ENCODE measurements at regions not wholly inside any gene's neighbourhood (a gene's known extent, or its start where the extent isn't known, plus 50 kb on each side); places are given as distances from the start of the nearest gene placed in this dataset.

- DNase-seq (ENCODE audit: low read depth, low spot score): no peak
- no peaks in the 10 kb centered on the region for H4K20me1 ChIP-seq (ENCODE audit: control insufficient read depth, insufficient read depth)
- ChIA-PET POLR2A (no interaction called here), CTCF (no interaction called here), SMC1A (ENCODE audit: uncharacterized antibody, unreplicated experiment) (interaction anchor here (1.8 kb wide), 1 partner anchor 20 kb away, joined by 4 read pairs; no protein-coding TSS in a partner anchor), RAD21 (ENCODE audit: unreplicated experiment) (no interaction called here)
- no peak for ATAC-seq
- no peak overlapping the region for H3K4me2 ChIP-seq (ENCODE audit: control insufficient read depth, insufficient read depth)
- FAIRE-seq: no peak
- H3K27me3 ChIP-seq (replicated peaks in 1 of 2; ENCODE audit: control insufficient read depth in 2 of 2, insufficient read depth in 2 of 2, low read length in 1 of 2): no peaks in the 10 kb centered on the region
- no TSS peak for BruUV-seq (replicated peaks)
- H3K4me1 ChIP-seq (ENCODE audit: control insufficient read depth, insufficient read depth, low read length): no peaks in the 10 kb centered on the region
- no peaks in the 10 kb centered on the region for H3K79me2 ChIP-seq (ENCODE audit: control insufficient read depth, insufficient read depth, low read length)
- H2AFZ ChIP-seq (ENCODE audit: control insufficient read depth, low read depth, low read length): no peak overlapping the region
- no peak overlapping the region for H3K9ac ChIP-seq (ENCODE audit: control insufficient read depth, insufficient read depth, low read length)
- in situ Hi-C loops (cut with MboI): no loop called here
- 2% methylated on average over 2 of the region's 2 CpGs for WGBS (ENCODE audit: insufficient coverage, insufficient replicate concordance, low lambda C conversion rate, missing lambda C conversion rate)
- H3K9me3 ChIP-seq (replicated peaks; ENCODE audit: control insufficient read depth, insufficient read depth, low read length): no peaks in the 10 kb centered on the region
- intact Hi-C loops (cut with micrococcal nuclease; ENCODE audit: unreplicated experiment): no loop called here
- H3K4me3 ChIP-seq: no peak overlapping the region
- H3K27ac ChIP-seq (ENCODE audit: control insufficient read depth, insufficient read depth): no peak overlapping the region
- no peaks in the 10 kb centered on the region for H3K36me3 ChIP-seq (ENCODE audit: control insufficient read depth in 2 of 2, insufficient read depth in 2 of 2, low read length in 1 of 2)
- TF ChIP-seq FOS (IDR thresholded peaks at IDR 0.05; ENCODE audit: borderline replicate concordance, extremely low read depth, insufficient read length): no peak
- no peak for TF ChIP-seq PAX8 (IDR thresholded peaks at IDR 0.05)
- TF ChIP-seq ZNF687 (IDR thresholded peaks at IDR 0.05): no peak
- TF ChIP-seq ESRRA (IDR thresholded peaks at IDR 0.05; ENCODE audit: low read length): no peak
- no peak for TF ChIP-seq ZNF592 (IDR thresholded peaks at IDR 0.05)
- no peak for TF ChIP-seq ZBTB4 (CRISPR knock-in tag; IDR thresholded peaks at IDR 0.05)
- TF ChIP-seq NFXL1 (IDR thresholded peaks at IDR 0.05; ENCODE audit: borderline replicate concordance): no peak
- no peak for TF ChIP-seq EED (IDR thresholded peaks at IDR 0.05; ENCODE audit: low read depth)
- TF ChIP-seq TCF3 (IDR thresholded peaks at IDR 0.05; ENCODE audit: borderline replicate concordance, insufficient read depth, low read depth, low read length): no peak
- TF ChIP-seq RUNX3 (IDR thresholded peaks at IDR 0.05; ENCODE audit: low read length): no peak
- no peak for TF ChIP-seq CTCF (IDR thresholded peaks at IDR 0.05 in 2 of 3, conservative IDR thresholded peaks at IDR 0.05 in 1 of 3; ENCODE audit: control insufficient read depth in 2 of 3, extremely low read depth in 1 of 3, insufficient read depth in 1 of 3, low read depth in 3 of 3, low read length in 3 of 3)
- no peak for TF ChIP-seq STAT3 (IDR thresholded peaks at IDR 0.05; ENCODE audit: low read depth, low read length)
Observed at GRCh38 chr6:102187186-102187585, 793.7 kb downstream of the GRIK2 start.
